ENCODE measurements at regions not wholly inside any gene's neighbourhood (a gene's known extent, or its start where the extent isn't known, plus 50 kb on each side); places are given as distances from the start of the nearest gene placed in this dataset.

DNA sequence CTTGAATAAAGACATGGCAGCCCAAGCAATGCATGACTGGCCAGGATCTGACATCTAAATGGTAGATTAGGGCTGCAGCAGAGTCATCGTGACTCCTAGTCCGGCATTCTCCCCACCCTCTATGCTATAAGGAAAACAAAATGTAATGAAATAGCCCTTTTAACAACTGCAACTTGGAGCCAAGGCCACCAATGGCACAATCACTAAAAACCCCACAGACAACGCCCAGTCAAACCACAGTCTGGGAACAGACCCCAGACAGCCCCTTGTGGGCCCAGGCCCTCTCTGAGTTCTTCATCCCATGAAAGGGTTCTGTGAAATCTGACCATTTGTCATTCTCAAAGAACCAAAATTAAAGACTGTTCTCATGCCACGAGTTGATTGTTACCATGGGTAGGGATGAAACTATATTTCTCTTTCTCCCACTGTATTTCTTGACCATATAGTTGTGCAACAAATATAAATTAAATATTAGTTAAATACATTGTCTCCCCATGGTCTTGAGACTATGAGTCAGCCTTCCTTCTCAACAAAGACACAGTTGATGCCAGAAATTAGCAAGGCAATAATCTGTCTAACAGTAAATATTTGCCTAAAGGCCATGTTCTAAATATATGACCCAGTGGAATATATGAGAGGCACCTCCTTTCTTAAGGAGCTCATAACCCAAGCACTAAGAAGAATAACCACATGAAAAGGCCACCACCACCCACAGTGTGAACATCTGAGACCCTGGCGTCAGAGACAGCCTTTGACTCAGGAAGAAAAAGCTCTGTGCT, 85.6 kb upstream of the SSTR4 start:
- TF ChIP-seq, protein P1, sequence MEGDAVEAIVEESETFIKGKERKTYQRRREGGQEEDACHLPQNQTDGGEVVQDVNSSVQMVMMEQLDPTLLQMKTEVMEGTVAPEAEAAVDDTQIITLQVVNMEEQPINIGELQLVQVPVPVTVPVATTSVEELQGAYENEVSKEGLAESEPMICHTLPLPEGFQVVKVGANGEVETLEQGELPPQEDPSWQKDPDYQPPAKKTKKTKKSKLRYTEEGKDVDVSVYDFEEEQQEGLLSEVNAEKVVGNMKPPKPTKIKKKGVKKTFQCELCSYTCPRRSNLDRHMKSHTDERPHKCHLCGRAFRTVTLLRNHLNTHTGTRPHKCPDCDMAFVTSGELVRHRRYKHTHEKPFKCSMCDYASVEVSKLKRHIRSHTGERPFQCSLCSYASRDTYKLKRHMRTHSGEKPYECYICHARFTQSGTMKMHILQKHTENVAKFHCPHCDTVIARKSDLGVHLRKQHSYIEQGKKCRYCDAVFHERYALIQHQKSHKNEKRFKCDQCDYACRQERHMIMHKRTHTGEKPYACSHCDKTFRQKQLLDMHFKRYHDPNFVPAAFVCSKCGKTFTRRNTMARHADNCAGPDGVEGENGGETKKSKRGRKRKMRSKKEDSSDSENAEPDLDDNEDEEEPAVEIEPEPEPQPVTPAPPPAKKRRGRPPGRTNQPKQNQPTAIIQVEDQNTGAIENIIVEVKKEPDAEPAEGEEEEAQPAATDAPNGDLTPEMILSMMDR (conservative IDR thresholded peaks at IDR 0.05; ENCODE audit: low read depth, low read length): no peak
- TF ChIP-seq CEBPB (IDR thresholded peaks at IDR 0.05; ENCODE audit: low read depth, low read length) (no peak), SMC3 (IDR thresholded peaks at IDR 0.05; ENCODE audit: low read depth, low read length) (no peak), RAD21 (IDR thresholded peaks at IDR 0.05; ENCODE audit: low read length) (no peak), POLR2A (IDR thresholded peaks at IDR 0.05; ENCODE audit: low read depth, low read length) (no peak), MAFK (IDR thresholded peaks at IDR 0.05; ENCODE audit: low read depth, low read length) (no peak), BHLHE40 (IDR thresholded peaks at IDR 0.05; ENCODE audit: low read depth, low read length) (no peak), RFX5 (IDR thresholded peaks at IDR 0.05; ENCODE audit: low read depth, low read length) (no peak)
- TF ChIP-seq, protein P2, sequence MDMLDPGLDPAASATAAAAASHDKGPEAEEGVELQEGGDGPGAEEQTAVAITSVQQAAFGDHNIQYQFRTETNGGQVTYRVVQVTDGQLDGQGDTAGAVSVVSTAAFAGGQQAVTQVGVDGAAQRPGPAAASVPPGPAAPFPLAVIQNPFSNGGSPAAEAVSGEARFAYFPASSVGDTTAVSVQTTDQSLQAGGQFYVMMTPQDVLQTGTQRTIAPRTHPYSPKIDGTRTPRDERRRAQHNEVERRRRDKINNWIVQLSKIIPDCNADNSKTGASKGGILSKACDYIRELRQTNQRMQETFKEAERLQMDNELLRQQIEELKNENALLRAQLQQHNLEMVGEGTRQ (IDR thresholded peaks at IDR 0.05; ENCODE audit: low read depth, low read length): no peak
- TF ChIP-seq, protein P3, sequence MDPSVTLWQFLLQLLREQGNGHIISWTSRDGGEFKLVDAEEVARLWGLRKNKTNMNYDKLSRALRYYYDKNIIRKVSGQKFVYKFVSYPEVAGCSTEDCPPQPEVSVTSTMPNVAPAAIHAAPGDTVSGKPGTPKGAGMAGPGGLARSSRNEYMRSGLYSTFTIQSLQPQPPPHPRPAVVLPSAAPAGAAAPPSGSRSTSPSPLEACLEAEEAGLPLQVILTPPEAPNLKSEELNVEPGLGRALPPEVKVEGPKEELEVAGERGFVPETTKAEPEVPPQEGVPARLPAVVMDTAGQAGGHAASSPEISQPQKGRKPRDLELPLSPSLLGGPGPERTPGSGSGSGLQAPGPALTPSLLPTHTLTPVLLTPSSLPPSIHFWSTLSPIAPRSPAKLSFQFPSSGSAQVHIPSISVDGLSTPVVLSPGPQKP (IDR thresholded peaks at IDR 0.05; ENCODE audit: borderline replicate concordance, low read depth, low read length): no peak
